ENCODE measurements at regions not wholly inside any gene's neighbourhood (a gene's known extent, or its start where the extent isn't known, plus 50 kb on each side); places are given as distances from the start of the nearest gene placed in this dataset.

DNA sequence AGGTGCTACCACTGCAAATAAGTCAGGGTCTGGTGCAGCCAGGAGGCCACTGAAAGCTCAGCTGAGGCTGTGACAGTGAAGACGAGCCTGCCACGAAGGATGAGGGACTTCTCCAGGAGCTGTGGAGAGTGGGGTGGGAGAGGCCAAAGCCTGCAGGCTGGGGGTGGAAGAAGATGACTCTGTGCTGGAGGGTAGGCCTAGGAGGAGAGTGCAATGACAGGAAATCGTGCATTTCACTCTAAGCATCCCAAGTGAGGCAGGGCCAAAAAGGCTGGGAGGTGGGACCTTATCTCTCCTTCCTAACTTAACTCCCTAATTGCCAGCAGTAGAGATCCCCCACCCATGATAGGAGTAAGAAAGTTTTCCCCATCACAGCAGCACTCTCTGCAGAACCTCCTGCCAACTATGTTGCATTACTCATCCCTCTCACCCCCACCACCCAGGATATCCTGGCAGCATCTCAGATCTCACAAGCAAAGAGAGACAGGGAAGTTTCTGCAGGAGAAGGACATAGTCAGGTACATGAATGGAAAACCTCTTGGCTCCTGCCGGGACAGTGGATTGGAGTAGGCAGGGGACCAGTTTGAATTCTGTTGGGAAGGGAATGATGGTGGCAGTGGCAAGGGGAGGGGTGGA is 466.2 kb downstream of the CDH26 start:
- no peak for DNase-seq (ENCODE audit: extremely low spot score)
- ChIA-PET POLR2A (no interaction called here), CTCF (no interaction called here)
- TF ChIP-seq, protein P1, sequence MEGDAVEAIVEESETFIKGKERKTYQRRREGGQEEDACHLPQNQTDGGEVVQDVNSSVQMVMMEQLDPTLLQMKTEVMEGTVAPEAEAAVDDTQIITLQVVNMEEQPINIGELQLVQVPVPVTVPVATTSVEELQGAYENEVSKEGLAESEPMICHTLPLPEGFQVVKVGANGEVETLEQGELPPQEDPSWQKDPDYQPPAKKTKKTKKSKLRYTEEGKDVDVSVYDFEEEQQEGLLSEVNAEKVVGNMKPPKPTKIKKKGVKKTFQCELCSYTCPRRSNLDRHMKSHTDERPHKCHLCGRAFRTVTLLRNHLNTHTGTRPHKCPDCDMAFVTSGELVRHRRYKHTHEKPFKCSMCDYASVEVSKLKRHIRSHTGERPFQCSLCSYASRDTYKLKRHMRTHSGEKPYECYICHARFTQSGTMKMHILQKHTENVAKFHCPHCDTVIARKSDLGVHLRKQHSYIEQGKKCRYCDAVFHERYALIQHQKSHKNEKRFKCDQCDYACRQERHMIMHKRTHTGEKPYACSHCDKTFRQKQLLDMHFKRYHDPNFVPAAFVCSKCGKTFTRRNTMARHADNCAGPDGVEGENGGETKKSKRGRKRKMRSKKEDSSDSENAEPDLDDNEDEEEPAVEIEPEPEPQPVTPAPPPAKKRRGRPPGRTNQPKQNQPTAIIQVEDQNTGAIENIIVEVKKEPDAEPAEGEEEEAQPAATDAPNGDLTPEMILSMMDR (IDR thresholded peaks at IDR 0.05; ENCODE audit: control extremely low read depth, extremely low read depth, low read depth, missing control alignments): no peak

DNA sequence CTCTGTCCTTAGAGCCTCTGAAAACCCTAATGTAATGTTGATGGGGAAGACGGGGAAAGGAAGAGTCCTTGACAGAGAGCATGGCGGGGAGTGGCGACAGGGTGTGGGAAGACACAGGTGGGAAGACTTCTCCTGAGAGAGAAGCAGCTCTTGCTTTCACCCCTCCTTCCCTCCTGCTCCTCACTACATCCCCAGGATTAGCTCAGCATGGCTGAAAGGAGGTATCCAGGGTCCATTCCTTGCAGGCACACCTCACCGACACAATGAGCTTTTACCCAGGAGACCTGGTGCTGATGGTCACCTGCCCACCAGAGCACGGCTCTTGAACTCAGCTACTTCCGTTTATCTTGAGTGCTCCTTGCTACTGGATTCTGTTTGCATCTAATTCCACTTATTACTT is 469.3 kb downstream of the CDH26 start:
- TF ChIP-seq, protein P1 (IDR thresholded peaks at IDR 0.05; ENCODE audit: control extremely low read depth, extremely low read depth, low read depth, missing control alignments): no peak
- ChIA-PET CTCF (no interaction called here), POLR2A (no interaction called here)
- DNase-seq (ENCODE audit: extremely low spot score): no peak

DNA sequence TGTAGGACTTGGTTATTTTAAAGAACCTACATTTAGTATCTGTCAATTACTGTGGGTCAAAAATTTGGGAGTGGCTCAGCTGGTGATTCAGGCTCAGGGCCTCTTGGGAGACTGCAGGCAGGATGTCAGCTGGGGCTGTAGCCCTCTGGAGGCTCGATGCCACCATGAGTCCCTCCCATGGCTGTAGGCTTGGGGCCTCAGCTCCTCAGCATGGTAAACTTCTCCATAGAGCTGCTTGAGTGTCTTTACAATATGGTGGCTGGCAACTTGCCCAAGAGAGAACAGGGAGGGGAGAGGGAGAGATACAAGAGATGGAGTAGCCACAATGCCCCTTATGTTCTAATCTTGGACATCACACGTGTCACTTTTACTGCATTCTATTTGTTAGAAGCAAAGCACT is 470.4 kb downstream of the CDH26 start:
- POLR2A ChIA-PET: no interaction called here
- CTCF ChIA-PET: no interaction called here
- TF ChIP-seq, protein P1 (IDR thresholded peaks at IDR 0.05; ENCODE audit: control extremely low read depth, extremely low read depth, low read depth, missing control alignments): no peak
- DNase-seq (ENCODE audit: extremely low spot score): no peak

DNA sequence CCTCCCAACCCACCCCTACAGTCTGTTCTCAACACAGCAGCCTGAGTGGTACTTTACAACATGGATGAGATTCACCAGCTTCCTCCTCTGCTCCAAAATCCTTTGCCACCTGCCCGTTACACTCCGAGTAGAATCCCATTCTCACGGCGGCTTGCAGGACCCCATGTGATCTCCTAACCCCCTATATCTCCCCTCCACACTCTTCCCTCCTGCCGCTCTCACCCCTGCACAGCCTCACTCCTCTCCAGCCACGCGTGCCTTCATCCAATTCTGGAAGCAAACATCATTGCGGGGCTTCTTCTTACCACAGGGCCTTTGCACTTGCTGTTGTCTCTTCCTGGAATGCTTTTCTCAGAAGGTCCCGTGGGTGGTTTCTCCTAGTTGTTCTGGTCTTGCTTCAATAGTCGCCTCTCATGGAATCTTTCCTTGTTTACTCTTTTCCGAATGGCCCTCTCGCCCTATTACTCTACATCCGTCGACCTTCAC is 472.3 kb downstream of the CDH26 start:
- no peak for DNase-seq (ENCODE audit: extremely low spot score)
- TF ChIP-seq, protein P1 (IDR thresholded peaks at IDR 0.05; ENCODE audit: control extremely low read depth, extremely low read depth, low read depth, missing control alignments): no peak
- CTCF ChIA-PET: no interaction called here

DNA sequence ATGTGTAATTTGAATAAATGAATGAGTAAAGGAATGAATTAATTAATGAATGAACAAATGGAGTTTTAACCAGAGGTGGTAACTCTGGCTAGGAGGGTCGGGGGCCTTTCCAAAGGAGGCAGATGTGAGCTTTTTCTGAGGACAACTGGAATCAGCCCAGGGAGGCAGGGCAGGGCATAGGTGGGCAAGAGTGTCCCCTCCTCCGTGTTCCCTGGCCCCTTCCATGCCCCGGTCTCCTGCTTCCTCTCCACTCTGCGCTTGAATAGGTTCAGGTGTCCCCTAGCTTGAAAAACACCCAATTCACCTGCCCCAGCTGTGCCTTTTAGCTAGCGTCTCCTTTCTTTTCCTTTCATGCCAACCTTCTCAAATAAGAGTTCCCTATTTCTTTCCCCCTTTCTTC is 473.1 kb downstream of the CDH26 start:
- CTCF ChIA-PET: no interaction called here
- TF ChIP-seq, protein P1 (IDR thresholded peaks at IDR 0.05; ENCODE audit: control extremely low read depth, extremely low read depth, low read depth, missing control alignments): no peak
- POLR2A ChIA-PET: no interaction called here
- no peak for DNase-seq (ENCODE audit: extremely low spot score)

More for the DNA sequence above, 472.3 kb downstream of the CDH26 start:
- POLR2A ChIA-PET: no interaction called here

DNA sequence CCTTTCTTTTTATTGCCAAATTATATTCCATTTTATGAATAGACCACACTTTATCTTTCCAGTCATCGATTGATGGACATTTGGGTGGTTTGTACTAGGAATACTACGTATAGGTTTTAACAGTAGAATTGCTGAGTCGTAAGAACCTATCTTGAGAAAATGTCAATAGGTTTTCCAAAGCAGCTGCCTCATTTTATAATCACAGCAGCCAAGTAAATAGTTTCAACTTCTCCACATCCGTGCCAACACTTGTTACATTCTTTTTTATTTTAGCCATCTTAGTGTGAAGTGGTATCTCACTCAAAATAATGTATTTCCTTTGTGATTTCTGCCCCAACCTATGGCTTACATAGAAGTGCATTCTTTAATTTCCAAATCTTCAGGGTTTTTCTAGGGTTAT is 479.2 kb downstream of the CDH26 start:
- no peak for DNase-seq (ENCODE audit: extremely low spot score)
- POLR2A ChIA-PET: no interaction called here
- TF ChIP-seq, protein P1 (IDR thresholded peaks at IDR 0.05; ENCODE audit: control extremely low read depth, extremely low read depth, low read depth, missing control alignments): no peak
- CTCF ChIA-PET: interaction anchor here (1.6 kb wide), 1 partner anchor 15 kb away, joined by 4 read pairs; no protein-coding TSS in a partner anchor
